ENCODE measurements at regions not wholly inside any gene's neighbourhood (a gene's known extent, or its start where the extent isn't known, plus 50 kb on each side); places are given as distances from the start of the nearest gene placed in this dataset.
"Not testable (repeated sequence)": the region's sequence is repeated elsewhere in the genome, so short reads cannot be mapped to it uniquely, and the experiment has no call there.

- no peak for DNase-seq (ENCODE audit: extremely low spot score, unreplicated experiment)
- Mint-ChIP-seq H3K4me1 (ENCODE audit: unreplicated experiment) (no peaks in the 10 kb centered on the region), H3K27ac (no peak overlapping the region), H3K27me3 (no peaks in the 10 kb centered on the region), H3K4me3 (no peak overlapping the region), H3K36me3 (no peaks in the 10 kb centered on the region), H3K9me3 (no peaks in the 10 kb centered on the region)
- TF ChIP-seq CTCF (conservative IDR thresholded peaks at IDR 0.05) = no peak
Measured at GRCh38 chr9:36521148-36521547, 51.5 kb upstream of the MELK start.

GRCh38 chr9:36517131-36517530 is 55.6 kb upstream of the MELK start:
- Mint-ChIP-seq H3K27me3 (no peaks in the 10 kb centered on the region), H3K27ac (no peak overlapping the region), H3K4me1 (ENCODE audit: unreplicated experiment) (no peaks in the 10 kb centered on the region), H3K9me3 (no peaks in the 10 kb centered on the region), H3K4me3 (no peak overlapping the region), H3K36me3 (no peaks in the 10 kb centered on the region)
- DNase-seq (ENCODE audit: extremely low spot score, unreplicated experiment) = no peak
- no peak for TF ChIP-seq CTCF (conservative IDR thresholded peaks at IDR 0.05)

- no peak for DNase-seq (ENCODE audit: extremely low spot score, unreplicated experiment)
- no peak overlapping the region for H3K27ac Mint-ChIP-seq
- H3K9me3 Mint-ChIP-seq = no peaks in the 10 kb centered on the region
- no peaks in the 10 kb centered on the region for H3K27me3 Mint-ChIP-seq
- peaks cover 21% of the 10 kb centered on the region for H3K4me1 Mint-ChIP-seq (ENCODE audit: unreplicated experiment)
- TF ChIP-seq CTCF (conservative IDR thresholded peaks at IDR 0.05) = no peak
- no peaks in the 10 kb centered on the region for H3K36me3 Mint-ChIP-seq
- H3K4me3 Mint-ChIP-seq = no peak overlapping the region
Measured at GRCh38 chr9:36504156-36504555, 68.5 kb upstream of the MELK start.

GRCh38 chr9:36503172-36504088 is 69.3 kb upstream of the MELK start:
- H3K27me3 Mint-ChIP-seq = no peaks in the 10 kb centered on the region
- peaks cover 25% of the 10 kb centered on the region for H3K4me1 Mint-ChIP-seq (ENCODE audit: unreplicated experiment)
- no peak for DNase-seq (ENCODE audit: extremely low spot score, unreplicated experiment)
- H3K36me3 Mint-ChIP-seq = no peaks in the 10 kb centered on the region
- no peak overlapping the region for H3K27ac Mint-ChIP-seq
- no peaks in the 10 kb centered on the region for H3K9me3 Mint-ChIP-seq
- no peak overlapping the region for H3K4me3 Mint-ChIP-seq
- TF ChIP-seq CTCF (conservative IDR thresholded peaks at IDR 0.05) = no peak

- no peak for TF ChIP-seq CTCF (conservative IDR thresholded peaks at IDR 0.05)
Measured at GRCh38 chr9:36501727-36502126, 71.0 kb upstream of the MELK start.

GRCh38 chr9:36500931-36501330 is 71.8 kb upstream of the MELK start:
- H3K4me3 Mint-ChIP-seq, H3K27ac Mint-ChIP-seq: not testable (repeated sequence)

More at GRCh38 chr9:36501727-36502126, 71.0 kb upstream of the MELK start:
- no peak for DNase-seq (ENCODE audit: extremely low spot score, unreplicated experiment)
- H3K4me1 Mint-ChIP-seq (ENCODE audit: unreplicated experiment) = peaks cover 25% of the 10 kb centered on the region
- H3K27ac Mint-ChIP-seq = no peak overlapping the region
- no peaks in the 10 kb centered on the region for H3K36me3 Mint-ChIP-seq
- H3K9me3 Mint-ChIP-seq = no peaks in the 10 kb centered on the region
- no peaks in the 10 kb centered on the region for H3K27me3 Mint-ChIP-seq
- no peak overlapping the region for H3K4me3 Mint-ChIP-seq

More at GRCh38 chr9:36500931-36501330, 71.8 kb upstream of the MELK start:
- not testable (repeated sequence) for DNase-seq (ENCODE audit: extremely low spot score, unreplicated experiment); H3K36me3 Mint-ChIP-seq; H3K9me3 Mint-ChIP-seq; H3K27me3 Mint-ChIP-seq
- peaks cover 25% of the 10 kb centered on the region for H3K4me1 Mint-ChIP-seq (ENCODE audit: unreplicated experiment)
